Gastroesophageal sphincter (tissue), 3 donors: ENCODE measurements at regions not wholly inside any gene's neighbourhood (a gene's known extent, or its start where the extent isn't known, plus 50 kb on each side); places are given as distances from the start of the nearest gene placed in this dataset.

ENCODE experiments used
- CTCF ChIP-seq, 4 experiments: fragments of 200-600 bp in 2 of 4; fragments of 450-650 bp in 2 of 4; sonication (generic) in 1 of 4; IDR thresholded peaks; one replicate each; pipeline ENCODE4 v1.5.1; 2017 to 2019; ENCODE audit warnings: antibody characterized with exemption in 4 of 4, mild to moderate bottlenecking in 2 of 4, moderate library complexity in 2 of 4
- EP300 ChIP-seq: sonication (generic); formaldehyde crosslinking; IDR thresholded peaks from one replicate; pipeline ENCODE4 v1.6.1; 2017; ENCODE audit warnings: antibody characterized with exemption, mild to moderate bottlenecking
- POLR2A ChIP-seq, 2 donors: fragments of 450-650 bp; IDR thresholded peaks; one replicate each; pipeline ENCODE4 v1.6.1; 2017; ENCODE audit warnings: antibody characterized with exemption in 2 of 2, mild to moderate bottlenecking in 2 of 2, moderate library complexity in 1 of 2
- POLR2AphosphoS5 ChIP-seq: sonication (generic); formaldehyde crosslinking; IDR thresholded peaks from one replicate; pipeline ENCODE4 v1.6.1; 2017; ENCODE audit warnings: antibody characterized with exemption

- TF ChIP-seq CTCF (IDR thresholded peaks at IDR 0.05) (no peak), POLR2A (IDR thresholded peaks at IDR 0.05) (no peak), POLR2AphosphoS5 (no peak), EP300 (no peak)
Observed at GRCh38 chr3:182451871-182452270, 341.4 kb upstream of the ATP11B start.
